GM12891 (cell line): ENCODE measurements at regions not wholly inside any gene's neighbourhood (a gene's known extent, or its start where the extent isn't known, plus 50 kb on each side); places are given as distances from the start of the nearest gene placed in this dataset.

Experiments used
- PAX5 ChIP-seq: IDR thresholded peaks from 2 replicates; pipeline ENCODE4 v1.6.1; 2011; ENCODE audit warnings: low read length, moderate library complexity, mild to moderate bottlenecking; ENCODE audit not compliant: insufficient read depth, severe bottlenecking
- POLR2A ChIP-seq: IDR thresholded peaks from 2 replicates; pipeline ENCODE4 v1.6.1; 2011; ENCODE audit warnings: low read depth, low read length, control low read depth
- POLR2AphosphoS5 ChIP-seq: IDR thresholded peaks from 2 replicates; pipeline ENCODE4 v1.6.1; 2011; ENCODE audit warnings: low read depth, low read length, control low read depth
- SPI1 ChIP-seq: IDR thresholded peaks from 2 replicates; pipeline ENCODE4 v1.6.1; 2011; ENCODE audit warnings: low read depth, low read length, control low read depth
- TAF1 ChIP-seq: IDR thresholded peaks from 2 replicates; pipeline ENCODE4 v1.6.1; 2011; ENCODE audit warnings: low read depth, low read length, control low read depth

DNA sequence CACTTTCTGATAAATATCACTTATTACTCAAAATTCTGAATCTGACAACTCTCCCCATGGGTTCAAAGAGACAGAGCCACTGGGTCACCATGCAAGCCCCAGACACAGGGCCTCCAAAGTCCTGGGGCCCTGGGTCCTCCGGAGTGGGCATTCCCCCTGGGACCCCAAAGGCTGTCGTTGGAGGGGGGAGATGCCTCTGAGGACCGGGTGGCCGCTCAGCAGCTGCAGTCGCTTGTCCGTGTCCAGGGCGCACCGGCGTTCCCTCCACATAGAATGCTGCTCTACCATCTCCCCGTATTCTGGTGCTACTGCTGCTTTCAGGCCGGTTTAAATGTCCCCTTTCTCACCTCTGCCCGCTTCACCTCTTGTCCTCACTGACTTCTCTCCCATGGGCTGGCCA, 246.1 kb downstream of the TEX29 start:
- TF ChIP-seq POLR2A (no peak), POLR2AphosphoS5 (no peak), PAX5 (no peak), TAF1 (no peak), SPI1 (no peak)
